Adrenal gland (tissue), 5 donors: ENCODE measurements at regions not wholly inside any gene's neighbourhood (a gene's known extent, or its start where the extent isn't known, plus 50 kb on each side); places are given as distances from the start of the nearest gene placed in this dataset.

Experiments
- CTCF ChIP-seq, 6 experiments: fragments of 450-650 bp in 4 of 6; fragments of 200-600 bp in 2 of 6; sonication (generic) in 1 of 6; IDR thresholded peaks; 1 replicate in 5 of 6; 2 replicates in 1 of 6; pipeline versions ENCODE4 v1.5.1 to v1.8.0; 2016 to 2021; ENCODE audit warnings: antibody characterized with exemption in 6 of 6, mild to moderate bottlenecking in 2 of 6, moderate library complexity in 1 of 6
- POLR2A ChIP-seq, 2 donors: fragments of 450-650 bp; IDR thresholded peaks; one replicate each; pipeline ENCODE4 v1.6.1; 2017; ENCODE audit warnings: antibody characterized with exemption in 2 of 2, mild to moderate bottlenecking in 2 of 2, moderate library complexity in 1 of 2
- donor health status: DM: no; HTN: no; CAD: no.

GRCh38 chr2:129297430-129297829 lies 682.0 kb upstream of the RAB6C start:
- TF ChIP-seq CTCF (IDR thresholded peaks at IDR 0.05), result no peak
- TF ChIP-seq POLR2A (IDR thresholded peaks at IDR 0.05), result no peak
